Left ventricle myocardium inferior (tissue), 1 donor: ENCODE measurements at regions not wholly inside any gene's neighbourhood (a gene's known extent, or its start where the extent isn't known, plus 50 kb on each side); places are given as distances from the start of the nearest gene placed in this dataset.

Experiments used
- DNase-seq: peaks from one replicate; pipeline ENCODE4 v3.0.0-alpha.2; 2020
- H3K27ac ChIP-seq: fragments of 200-600 bp; replicated peaks from 2 replicates; pipeline ENCODE4 v1.8.0; 2021
- H3K27me3 ChIP-seq: fragments of 200-600 bp; 2 replicates; pipeline ENCODE4 v1.8.0; 2021; ENCODE audit warnings: low read depth
- H3K36me3 ChIP-seq: fragments of 200-600 bp; 2 replicates; pipeline ENCODE4 v1.8.0; 2021
- H3K4me1 ChIP-seq: fragments of 200-600 bp; 2 replicates; pipeline ENCODE4 v1.8.0; 2021
- H3K4me3 ChIP-seq: fragments of 200-600 bp; 2 replicates; pipeline ENCODE4 v1.8.0; 2021; ENCODE audit warnings: mild to moderate bottlenecking, moderate library complexity
- H3K9me3 ChIP-seq: fragments of 200-600 bp; replicated peaks from 2 replicates; pipeline ENCODE4 v1.8.0; 2021
- CTCF ChIP-seq: fragments of 200-600 bp; IDR thresholded peaks from 2 replicates; pipeline ENCODE4 v1.8.0; 2021; ENCODE audit warnings: antibody characterized with exemption, mild to moderate bottlenecking, borderline replicate concordance
- intact Hi-C: fragments of 100-400 bp; cut with micrococcal nuclease; formaldehyde crosslinking; loops from one replicate; pipeline ENCODE4 v1.11.0; 2022
- donor health status: DM: no; HTN: yes; CAD: no; lungs with severe emphysema.

- intact Hi-C loops, result no loop called here
- TF ChIP-seq CTCF, result no peak
- Histone ChIP-seq H3K27me3 (peaks cover 87% of the 10 kb centered on the region), H3K27ac (no peak overlapping the region), H3K4me1 (no peaks in the 10 kb centered on the region), H3K9me3 (no peaks in the 10 kb centered on the region), H3K4me3 (no peak overlapping the region), H3K36me3 (no peaks in the 10 kb centered on the region)
- no peak for DNase-seq
Observed at GRCh38 chr5:133694181-133694831, 82.0 kb upstream of the FSTL4 start.

- TF ChIP-seq CTCF, result no peak
- Histone ChIP-seq H3K4me3 (no peak overlapping the region), H3K4me1 (no peaks in the 10 kb centered on the region), H3K27me3 (peaks cover 97% of the 10 kb centered on the region), H3K36me3 (no peaks in the 10 kb centered on the region), H3K27ac (no peak overlapping the region), H3K9me3 (no peaks in the 10 kb centered on the region)
- no peak for DNase-seq
- intact Hi-C loops, result no loop called here
Observed at GRCh38 chr5:133691448-133691847, 79.1 kb upstream of the FSTL4 start.

GRCh38 chr5:133690746-133691145, 78.4 kb upstream of the FSTL4 start:
- no peak for TF ChIP-seq CTCF
- DNase-seq, result no peak

GRCh38 chr5:133688391-133688790, 76.0 kb upstream of the FSTL4 start:
- intact Hi-C loops, result no loop called here
- no peak overlapping the region for H3K27ac ChIP-seq
- H3K9me3 ChIP-seq, result no peaks in the 10 kb centered on the region
- H3K27me3 ChIP-seq, result peaks cover 97% of the 10 kb centered on the region
- no peaks in the 10 kb centered on the region for H3K36me3 ChIP-seq
- H3K4me1 ChIP-seq, result no peaks in the 10 kb centered on the region
- no peak for TF ChIP-seq CTCF
- DNase-seq, result no peak
- no peak overlapping the region for H3K4me3 ChIP-seq

More at GRCh38 chr5:133690746-133691145, 78.4 kb upstream of the FSTL4 start:
- Histone ChIP-seq H3K27ac (no peak overlapping the region), H3K4me1 (no peaks in the 10 kb centered on the region), H3K27me3 (peaks cover 97% of the 10 kb centered on the region), H3K36me3 (no peaks in the 10 kb centered on the region), H3K4me3 (no peak overlapping the region), H3K9me3 (no peaks in the 10 kb centered on the region)
- intact Hi-C loops, result no loop called here

- Histone ChIP-seq H3K4me3 (no peak overlapping the region), H3K27me3 (peaks cover 100% of the 10 kb centered on the region), H3K9me3 (no peaks in the 10 kb centered on the region), H3K36me3 (no peaks in the 10 kb centered on the region), H3K4me1 (no peaks in the 10 kb centered on the region), H3K27ac (no peak overlapping the region)
- DNase-seq, result no peak
- intact Hi-C loops, result no loop called here
- no peak for TF ChIP-seq CTCF
Observed at GRCh38 chr5:133687212-133688061, 75.1 kb upstream of the FSTL4 start.
